Fibroblast of villous mesenchyme (primary cell): ENCODE measurements at regions not wholly inside any gene's neighbourhood (a gene's known extent, or its start where the extent isn't known, plus 50 kb on each side); places are given as distances from the start of the nearest gene placed in this dataset.

Experiments used
- DNase-seq: peaks from one replicate; pipeline ENCODE4 v3.0.0-alpha.2; 2010; ENCODE audit warnings: low read depth
- H3K4me3 ChIP-seq: 2 replicates; pipeline ENCODE4 v1.5.1; 2011; ENCODE audit warnings: low read depth, mild to moderate bottlenecking, low read length
- CTCF ChIP-seq: IDR thresholded peaks from 2 replicates; pipeline ENCODE4 v1.5.1; 2012; ENCODE audit warnings: low read depth, mild to moderate bottlenecking, low read length; ENCODE audit not compliant: insufficient read depth

GRCh38 chr7:22962775-22963350, 51.1 kb downstream of the HYCC1 start:
- no peak for TF ChIP-seq CTCF
- DNase-seq, result no peak
- no peak overlapping the region for H3K4me3 ChIP-seq

GRCh38 chr7:22958742-22959141, 55.2 kb downstream of the HYCC1 start:
- no peak overlapping the region for H3K4me3 ChIP-seq
- TF ChIP-seq CTCF, result no peak
- DNase-seq, result no peak

- no peak overlapping the region for H3K4me3 ChIP-seq
- no peak for TF ChIP-seq CTCF
Observed at GRCh38 chr7:22954251-22954650, 59.7 kb downstream of the HYCC1 start.

DNA sequence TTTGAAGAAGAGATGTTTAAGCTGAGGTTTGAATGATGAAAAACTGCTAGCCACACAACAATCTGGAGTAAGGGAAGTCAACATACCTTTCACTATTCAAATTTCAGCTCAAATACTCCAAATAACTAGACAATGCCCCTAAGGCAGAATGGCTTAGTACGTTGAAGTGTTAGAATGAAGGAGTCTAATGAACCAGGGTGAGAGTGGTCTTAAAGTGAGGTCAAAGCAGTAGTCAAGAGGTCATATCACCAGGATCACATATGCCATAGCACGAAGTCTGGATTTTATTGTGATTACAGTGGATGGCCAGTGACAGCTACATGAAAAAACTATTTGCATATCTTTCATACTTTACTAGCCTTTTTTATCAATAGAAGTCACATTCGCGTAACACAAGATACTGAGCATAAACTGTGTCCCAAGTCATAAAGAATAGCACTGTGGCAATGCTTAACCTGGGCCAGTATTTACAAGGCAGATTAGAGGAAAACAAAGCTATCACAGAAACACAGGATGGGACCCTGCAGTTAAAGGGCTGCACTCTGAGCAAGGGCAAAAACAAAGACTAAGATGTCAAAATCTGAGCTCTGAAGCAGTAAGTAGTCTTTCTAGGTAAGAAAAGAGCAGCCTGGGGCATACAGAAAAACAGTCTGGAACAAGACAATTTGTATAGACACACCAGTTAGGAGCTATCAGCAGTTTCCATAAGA, 61.5 kb downstream of the HYCC1 start:
- H3K4me3 ChIP-seq, result no peak overlapping the region
- no peak for TF ChIP-seq CTCF
- DNase-seq, result no peak

More at GRCh38 chr7:22954251-22954650, 59.7 kb downstream of the HYCC1 start:
- DNase-seq, result no peak

DNA sequence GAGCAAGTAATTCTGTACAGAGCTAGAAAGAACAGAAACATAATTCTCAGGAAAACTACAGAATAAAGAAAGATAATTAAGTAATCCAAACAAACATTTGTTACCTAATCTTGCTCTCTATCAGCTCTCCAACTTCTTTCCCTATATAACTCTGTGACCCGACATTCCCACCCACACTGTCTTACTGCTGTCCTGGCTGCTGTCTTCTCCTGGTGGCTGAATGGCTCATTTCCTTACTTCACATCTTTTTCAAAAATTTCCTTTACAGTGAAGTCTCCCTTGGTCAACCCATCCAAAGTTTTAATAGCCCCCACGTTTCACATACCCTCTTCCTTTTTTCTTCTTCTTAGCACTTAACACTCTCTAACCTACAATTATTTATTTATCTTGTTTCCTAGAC, 64.0 kb downstream of the HYCC1 start:
- peak; percentile 26 for TF ChIP-seq CTCF

GRCh38 chr7:22949221-22949620, 64.7 kb downstream of the HYCC1 start:
- no peak overlapping the region for H3K4me3 ChIP-seq
- no peak for DNase-seq
- TF ChIP-seq CTCF, result no peak

More for the DNA sequence above, 64.0 kb downstream of the HYCC1 start:
- peak; percentile 11 for DNase-seq
- no peak overlapping the region for H3K4me3 ChIP-seq
